NOMO-1 treated with DMSO at 0.1 percent for 48 hours (cell line): ENCODE measurements at regions not wholly inside any gene's neighbourhood (a gene's known extent, or its start where the extent isn't known, plus 50 kb on each side); places are given as distances from the start of the nearest gene placed in this dataset.
A peak's percentile ranks its signal among the peaks of the same experiment; 100 is the strongest.

ENCODE experiments used
- DNase-seq: peaks from one replicate; lab custom pipeline; 2025; ENCODE audit not compliant: unreplicated experiment; lab: John Stamatoyannopoulos, UW

DNA sequence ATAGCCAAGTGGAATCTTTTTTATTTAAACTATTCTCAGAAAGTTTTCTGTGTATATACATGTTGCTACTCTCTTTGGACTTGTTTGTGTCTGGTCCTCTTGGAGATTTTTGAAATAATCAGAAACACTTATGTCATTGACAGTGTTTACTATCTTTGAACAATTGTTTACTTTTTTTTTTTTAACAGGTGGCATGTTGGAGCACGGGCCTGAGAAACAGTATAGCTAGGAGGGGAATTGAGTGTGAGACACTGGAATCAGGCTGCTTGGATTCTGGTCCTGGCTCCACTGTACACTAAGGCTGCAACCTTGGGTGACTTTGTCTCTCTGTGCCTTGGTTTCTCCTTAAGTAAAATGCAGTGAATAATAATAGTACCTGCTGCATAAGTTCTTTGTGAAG lies 279.6 kb downstream of the PRL start:
- DNase-seq = no peak

DNA sequence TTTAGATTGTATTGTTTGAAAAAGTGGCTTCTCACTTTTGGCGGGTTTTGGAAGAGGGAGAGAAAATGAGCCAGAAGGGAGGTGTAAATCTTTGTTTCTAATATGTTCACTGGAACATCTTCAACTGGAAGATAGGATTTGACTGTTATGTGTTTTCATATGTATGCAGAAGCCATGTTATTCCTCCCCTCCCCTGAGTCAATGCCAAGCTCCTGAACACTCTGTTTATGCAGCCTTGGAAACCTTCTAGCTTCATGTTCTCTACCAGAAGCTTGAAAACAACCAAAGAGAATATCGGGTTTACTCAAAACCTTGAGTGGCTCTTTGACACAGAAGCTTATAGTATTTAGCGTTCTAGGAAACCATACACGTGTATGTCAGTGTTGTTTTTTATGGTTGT lies 279.1 kb downstream of the PRL start:
- DNase-seq = no peak

DNA sequence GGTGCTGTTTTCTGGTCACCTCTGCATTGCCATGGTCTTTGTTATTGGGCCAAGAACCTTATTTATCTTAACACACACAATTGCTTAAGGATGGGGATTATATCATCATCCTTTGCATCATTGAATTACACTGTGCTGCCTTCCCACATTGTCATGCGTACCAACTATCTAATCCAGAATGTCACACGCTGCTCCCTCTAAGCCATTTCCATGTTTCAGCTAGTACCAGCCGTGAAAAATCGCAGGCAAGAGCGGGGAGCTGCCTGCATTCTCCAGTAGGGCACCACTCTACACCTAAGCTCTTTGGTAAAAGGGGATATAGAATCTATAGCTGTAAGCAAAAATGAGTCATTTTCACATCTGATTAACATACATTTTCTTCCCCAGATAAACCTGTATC lies 277.0 kb downstream of the PRL start:
- DNase-seq = no peak

DNA sequence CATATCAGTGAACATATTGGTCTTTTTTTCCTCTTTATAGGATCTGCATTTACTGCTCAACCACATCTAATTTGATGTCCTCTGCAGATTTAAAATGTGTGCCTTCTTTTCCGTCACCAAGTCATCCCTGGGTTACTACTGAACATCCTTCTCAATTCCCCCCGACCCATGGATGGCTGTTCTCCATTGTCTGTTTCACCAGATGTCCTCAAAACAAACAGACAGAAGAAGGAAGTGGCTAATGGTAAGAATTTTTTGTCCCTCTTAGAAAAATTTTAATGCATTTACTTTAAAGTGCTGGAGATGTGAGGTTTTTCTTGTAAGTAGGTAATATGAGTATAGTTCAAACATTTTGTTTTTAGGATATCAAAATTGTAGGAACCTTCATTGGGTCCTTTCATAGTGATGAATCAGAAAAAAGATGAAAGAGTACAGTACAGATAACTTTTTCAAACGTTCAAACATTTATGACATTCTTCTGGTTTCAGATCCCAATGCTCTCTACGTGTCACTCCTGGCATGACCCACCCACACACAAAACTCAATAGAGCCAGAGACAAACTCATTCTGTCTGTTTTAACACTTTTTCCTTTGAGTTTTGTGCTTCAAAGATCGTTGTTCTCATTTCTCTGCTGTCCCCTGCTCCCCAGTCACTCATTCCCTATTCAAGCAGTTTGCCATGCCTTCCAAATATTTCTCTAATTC lies 276.4 kb downstream of the PRL start:
- no peak for DNase-seq

DNA sequence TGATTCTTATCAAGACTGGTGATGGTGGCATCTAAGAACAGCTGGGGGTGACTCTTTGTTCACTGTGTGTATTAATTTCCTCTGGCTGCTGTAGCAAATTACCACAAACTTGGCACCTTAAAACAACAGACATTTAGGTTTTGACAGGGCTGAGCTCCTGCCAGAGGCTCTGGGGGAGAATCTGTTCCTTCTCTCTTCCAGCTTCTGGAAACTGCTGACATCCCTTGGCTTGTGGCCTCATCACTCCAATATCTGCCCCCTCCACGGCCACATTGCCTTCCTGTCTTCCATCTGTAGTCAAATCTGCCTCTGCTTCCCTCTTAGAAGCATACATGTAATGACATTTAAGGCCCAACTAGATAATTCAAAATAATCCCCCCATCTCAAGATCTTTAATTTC lies 274.9 kb downstream of the PRL start:
- DNase-seq = no peak

DNA sequence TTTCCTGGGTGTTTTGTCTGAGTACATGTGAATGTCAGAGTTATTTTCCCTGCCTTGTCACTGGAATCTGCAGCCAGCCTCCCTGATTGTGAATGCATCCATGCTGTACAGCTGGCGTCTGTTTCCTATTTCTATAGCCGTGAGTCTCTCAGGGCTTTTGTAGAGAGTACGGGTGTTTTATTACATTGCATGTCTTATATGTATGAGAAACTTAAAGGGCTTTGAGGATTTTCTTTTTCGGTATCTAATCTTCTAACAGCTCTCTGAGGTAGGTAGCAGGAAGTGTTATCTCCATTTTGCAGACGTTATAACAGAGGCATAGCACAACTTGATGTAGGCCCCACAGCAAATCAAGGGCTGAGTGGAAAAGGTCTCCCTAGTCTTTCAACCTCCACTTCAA lies 272.9 kb downstream of the PRL start:
- DNase-seq = no peak

DNA sequence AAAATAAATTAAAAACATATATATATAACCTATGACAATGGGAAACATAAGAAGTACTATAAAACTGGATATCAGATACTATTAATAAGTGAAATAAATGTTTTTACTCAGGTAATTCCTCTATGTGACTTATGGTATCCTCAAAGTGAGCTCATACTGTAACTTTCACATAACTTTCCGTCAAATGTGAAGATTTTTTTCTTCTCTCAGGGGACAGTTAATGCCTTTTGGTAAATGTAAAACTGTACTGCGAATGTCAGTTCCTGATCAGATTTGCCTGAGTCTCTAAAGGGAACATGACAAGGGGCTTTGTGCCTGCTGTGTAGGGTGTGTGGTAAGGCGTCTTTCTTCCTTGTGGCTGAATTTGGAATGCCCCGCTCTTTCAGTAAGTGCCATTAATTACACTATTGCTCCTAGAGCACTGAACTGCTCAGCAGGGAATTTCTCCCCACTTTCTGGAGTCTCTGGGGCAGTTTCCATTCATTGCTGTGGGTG lies 271.8 kb downstream of the PRL start:
- DNase-seq = no peak

DNA sequence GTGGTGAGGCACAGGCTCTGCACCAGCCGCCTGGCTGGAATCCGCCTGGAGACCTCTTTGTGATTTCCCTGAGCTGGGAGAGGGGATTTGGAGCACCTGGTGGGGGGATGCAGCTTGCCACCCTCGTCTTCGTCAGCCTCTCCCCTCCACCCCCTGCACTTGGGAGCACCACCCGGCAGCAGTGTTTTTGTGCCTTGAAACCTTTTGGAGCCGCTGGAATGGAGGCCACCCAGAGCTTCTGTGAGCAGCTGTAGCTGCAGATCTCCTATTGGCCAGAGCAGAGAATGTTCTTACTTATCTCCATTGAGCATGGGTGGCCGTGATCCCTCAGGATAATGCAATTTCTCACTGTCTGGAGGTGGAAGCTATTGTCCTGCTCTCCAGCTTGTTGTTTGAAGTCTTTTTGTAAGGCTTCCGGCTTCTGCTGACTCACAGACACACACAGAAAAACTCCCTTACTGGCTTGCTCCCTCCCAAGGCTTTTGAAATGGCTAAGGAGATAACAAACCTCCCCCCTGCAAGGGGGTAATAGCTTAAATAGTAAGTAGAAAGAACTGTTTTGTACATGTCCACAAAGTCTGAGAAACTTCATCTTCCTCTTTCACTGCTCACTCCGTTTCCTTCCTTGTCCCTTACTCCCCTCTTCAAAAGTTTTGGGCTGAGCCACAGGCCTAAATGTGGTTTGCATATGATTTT lies 271.2 kb downstream of the PRL start:
- peak; percentile 91 for DNase-seq

DNA sequence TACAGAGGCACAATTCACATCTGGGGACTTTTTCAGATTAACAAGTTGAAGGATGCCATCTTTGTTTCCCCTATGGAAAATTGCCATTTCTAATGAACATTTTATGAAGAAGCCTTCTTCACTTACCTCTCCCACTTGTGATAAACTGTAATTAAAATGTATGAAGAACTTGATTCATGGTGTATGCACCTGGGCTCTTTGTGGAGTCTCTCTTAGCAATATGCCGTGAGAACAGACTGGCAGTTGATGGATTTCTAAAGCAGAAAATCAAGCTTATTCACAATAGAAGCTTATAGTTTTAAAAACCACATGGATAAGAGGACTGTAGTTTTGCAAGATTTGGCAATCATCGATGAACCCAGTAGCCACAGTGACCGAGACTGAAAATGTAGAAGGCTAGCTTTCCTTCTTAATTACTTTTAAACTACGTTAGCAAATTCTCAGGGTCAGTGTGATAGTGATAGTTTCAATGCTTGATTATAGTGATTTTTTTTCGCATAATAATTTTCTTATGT lies 270.6 kb downstream of the PRL start:
- DNase-seq = peak; percentile 39

DNA sequence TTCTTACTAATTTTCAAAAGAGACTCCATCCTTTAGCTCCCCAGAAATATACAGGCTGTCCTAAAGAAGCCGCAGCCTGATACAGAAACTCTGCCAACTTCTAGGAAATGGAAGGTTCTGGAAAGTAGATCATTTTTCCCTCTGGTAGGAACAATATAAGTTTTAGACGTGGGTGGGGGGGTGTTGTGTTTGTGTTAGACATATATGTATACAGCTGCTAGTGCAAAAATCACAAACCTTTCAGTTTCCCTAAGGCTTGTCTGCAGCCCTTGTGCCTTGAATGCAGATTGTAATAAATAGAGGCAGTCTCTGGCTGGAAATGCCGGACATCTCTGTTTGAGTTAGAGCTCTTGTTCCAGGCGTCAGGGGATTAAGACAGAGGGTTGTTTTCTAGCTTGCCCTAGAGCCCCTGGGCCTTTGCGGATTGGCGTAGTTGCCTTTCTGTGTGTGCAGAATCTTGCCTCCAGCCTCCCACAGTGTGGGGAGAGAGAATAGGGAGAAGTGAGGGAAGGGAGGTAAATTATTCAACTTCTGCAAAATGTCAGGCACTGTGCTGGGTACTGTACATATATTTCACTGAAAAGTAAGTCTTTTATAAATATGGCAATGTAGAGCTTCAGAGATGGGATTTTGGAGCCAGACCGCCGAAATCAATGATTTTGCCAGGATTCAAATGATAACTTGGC lies 269.7 kb downstream of the PRL start:
- DNase-seq = no peak

DNA sequence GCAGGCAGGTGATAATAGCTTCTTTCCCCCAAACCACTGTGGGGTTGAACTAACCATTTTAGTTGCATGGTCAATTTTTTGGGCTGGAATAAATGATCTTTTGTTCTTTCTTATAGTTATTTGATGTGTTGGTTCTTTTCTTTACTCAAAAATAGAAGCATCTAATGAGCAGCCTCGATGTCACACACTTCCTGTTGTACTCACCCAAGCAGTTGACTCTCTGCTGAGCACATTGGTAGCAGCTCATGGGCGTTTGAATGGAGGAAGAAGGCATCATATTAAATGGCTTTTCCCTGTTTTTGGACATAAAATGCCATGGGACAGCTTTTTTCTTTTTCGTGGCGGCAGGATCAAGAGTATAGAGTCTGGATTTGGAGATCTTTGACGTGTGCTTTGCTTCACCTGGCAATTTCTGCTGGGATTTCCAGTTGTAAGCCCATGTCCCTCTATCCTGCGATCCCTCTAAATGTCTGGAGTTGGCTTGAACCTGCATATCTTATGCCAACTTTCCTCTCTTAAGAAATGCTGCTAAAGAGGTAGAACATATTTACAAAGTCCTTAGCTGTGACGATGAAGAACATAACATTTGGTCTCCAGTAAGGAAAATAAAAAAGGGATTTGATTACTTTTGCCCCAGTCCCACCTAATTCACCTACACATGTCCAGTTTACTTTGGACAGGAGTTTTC lies 268.3 kb downstream of the PRL start:
- no peak for DNase-seq

DNA sequence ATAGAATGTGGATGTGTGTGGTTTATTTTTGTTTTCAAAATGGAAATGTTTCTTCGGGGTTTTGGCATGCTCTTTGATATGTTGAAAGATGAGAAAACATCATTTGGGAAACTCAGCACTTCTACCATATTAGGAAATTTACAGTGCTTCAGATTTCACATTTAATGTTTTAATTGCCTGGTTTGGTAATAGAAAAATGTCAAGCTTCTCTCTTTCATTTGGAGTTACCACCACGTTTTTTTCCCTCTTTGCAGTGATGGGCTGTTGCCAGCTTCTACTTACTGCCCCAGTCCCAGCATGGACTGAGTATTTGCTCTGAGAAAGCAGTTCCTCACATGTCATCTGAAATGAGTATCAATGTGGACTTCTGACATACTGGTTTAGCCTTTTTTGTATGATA lies 267.7 kb downstream of the PRL start:
- DNase-seq = no peak

DNA sequence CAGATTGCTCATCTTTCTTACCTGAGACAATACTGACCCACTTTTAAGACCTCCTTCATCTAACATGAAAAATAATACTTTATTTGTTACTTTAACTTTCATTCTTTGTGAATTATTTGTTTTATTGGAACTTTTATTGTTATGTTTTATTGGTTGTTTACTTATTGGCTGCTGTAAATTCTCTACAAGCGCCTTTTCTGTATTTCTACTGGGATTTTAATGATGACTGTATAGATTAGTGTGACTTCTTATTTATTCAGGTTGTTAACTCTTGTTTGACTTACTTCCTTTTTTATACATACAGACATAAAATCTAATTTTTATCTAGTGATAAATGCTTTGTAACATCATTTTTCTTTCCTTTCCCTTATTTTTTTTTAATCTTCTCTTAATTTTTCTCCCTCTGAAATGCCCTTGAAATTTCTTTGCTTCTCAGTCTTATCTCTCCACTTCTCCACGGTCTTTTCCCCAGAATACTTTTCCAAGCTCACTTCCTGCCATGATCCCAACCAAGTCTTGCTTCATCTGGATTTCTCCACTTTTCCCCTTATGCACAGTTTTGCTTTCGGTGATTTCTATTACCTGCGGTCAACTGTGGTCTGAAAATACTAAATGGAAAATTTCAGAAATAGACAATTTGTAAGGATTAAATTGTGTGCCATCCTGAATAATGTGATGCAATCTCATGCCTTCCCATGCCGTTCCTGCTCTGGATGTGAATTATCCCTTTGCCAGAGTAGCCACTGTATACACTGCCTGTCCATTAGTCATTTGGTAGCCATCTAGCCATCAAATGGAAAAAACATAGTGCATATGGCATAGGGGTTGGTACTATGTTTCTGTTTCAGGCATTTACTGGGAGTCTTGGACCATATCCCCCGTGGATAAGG lies 265.9 kb downstream of the PRL start:
- DNase-seq = no peak

DNA sequence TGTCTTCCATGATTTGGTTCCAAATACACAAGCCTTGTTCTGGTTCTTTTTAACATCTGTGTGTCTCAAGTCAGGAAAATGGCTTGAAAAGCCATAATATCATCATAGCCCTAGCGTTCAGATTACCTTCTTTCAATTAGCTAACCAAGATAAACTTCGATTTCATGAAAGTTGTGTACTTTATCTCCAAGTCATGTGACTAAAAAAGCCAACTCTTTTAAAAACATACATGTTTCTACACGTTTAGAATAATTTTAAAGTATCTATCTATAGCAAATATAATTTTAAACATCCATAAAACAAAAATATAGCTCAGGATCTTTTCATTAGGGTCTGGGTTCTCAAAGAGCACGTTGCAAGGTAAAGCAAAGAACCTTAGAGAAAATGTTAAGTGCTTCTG lies 261.1 kb downstream of the PRL start:
- no peak for DNase-seq

DNA sequence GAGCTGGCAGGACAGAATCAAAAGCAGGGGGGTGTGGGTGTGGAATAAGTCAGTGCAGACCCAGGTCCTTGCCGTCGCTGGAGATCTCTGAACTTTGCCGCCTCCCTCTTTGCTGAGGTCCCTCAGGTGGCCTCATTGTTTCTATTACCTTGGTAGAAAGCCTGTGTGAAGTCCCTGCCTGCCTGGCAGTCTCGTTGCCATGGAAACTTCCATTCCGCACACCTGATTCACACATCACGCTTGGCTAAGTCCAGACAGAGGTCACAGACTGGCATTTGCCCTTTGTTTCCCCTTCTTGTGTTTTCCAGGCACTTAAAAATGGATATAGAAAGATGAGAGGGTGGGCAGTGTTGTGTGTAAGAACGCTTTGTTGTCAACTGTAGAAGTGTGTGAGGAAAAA lies 260.6 kb downstream of the PRL start:
- no peak for DNase-seq

DNA sequence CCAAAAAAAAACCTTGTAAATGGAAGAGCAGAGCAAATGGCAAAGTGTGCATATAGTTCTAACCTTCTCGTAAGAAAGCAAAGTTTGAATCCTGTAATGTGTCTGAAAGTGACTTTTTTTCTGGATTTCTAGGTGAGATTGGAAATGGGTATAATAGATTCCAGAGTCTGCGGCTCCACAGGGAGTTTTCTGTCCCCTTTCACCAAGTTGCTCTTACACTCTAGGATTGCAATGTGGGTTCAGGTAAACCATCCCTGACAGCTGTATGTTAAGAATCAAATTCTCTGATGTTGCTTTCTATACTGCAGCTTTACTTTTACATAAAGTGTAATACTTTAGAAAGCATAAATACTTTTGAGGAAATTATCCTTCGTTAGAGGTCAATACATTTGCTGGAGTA lies 260.1 kb downstream of the PRL start:
- no peak for DNase-seq

DNA sequence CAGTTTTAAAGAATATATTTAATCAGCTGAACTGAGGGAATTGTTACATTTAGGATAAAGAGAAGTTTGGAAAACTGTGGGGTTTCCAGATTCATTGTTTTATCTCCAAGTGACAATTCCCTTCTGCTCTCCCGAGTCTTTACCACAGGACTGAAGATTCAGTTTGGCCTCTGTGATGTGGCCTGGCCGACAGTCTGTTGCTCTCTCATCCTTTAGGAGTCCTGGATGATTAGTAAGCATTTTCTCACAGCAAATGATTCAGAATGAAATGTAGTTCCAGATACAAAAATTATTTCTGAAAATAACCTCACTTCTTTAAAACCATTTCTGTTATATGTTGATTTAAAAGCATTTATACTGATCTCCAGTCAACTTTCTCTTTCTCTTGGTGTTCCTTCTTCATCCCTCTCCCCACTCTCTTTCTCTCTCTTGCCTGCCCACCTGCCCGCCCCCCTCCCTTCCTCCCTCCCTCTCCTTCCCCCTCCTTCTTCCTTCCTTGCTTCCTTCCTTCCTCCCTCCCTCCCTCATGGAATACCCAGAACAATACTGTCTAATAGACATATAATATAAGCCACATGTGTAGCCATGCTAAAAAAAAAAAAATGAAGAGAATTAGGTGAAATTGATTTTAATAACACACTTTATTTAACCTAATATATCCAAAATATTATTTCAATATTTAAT lies 254.9 kb downstream of the PRL start:
- DNase-seq = no peak

DNA sequence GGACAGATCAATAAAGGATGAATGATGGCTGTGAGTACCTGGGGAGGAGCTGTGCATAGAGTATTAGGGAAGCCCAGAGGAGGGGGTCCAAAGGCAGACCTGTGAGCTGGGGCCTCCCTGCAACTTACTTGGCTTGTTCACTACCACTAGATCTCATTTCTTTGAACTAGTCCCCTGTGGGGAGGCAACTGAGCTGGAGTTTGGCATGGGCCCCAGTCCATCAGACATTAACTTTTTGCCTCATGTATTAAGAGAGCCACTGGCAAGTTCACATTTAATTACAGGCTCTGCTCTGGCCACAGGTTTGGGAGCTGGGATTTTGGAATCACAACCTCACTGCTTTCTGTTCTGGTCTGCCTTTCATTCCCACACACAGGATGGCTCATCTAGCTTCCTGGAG lies 254.1 kb downstream of the PRL start:
- DNase-seq = no peak

DNA sequence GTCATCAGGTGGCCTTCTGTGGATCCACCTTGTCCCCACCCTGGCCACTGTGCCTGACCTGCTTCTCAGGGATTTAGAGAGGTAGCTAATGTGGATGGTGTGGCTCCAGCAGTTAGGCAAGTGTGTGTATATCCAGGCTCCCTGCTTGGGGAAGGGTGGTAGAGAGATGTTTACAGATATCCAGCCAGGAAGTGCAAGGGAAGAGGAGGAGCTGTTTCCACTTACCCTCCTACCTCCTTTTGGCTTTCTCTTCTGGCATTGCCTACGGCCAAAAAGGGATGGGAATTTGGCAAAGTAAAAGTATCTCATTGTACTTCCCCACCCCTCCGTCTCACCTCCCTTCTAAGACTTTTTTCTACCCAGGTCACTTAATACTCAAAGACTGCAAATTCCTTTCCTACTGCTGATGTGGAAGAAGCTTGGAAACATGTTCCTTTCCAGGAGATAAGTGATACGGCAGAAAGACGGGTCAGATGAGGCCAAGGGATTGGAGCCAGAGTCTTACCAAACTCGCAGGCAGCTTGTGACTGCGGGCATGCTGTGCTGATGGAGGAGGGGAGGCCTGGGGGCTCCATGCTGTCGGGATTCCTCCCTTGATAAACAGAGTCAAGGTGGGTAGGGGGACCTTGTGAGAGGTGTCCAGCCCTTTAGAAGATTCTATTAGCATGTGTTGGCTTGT lies 253.4 kb downstream of the PRL start:
- DNase-seq = no peak
